ENCODE measurements at regions not wholly inside any gene's neighbourhood (a gene's known extent, or its start where the extent isn't known, plus 50 kb on each side); places are given as distances from the start of the nearest gene placed in this dataset.

GRCh38 chr1:188867614-188868013, 1610.0 kb downstream of the BRINP3 start:
- DNase-seq (ENCODE audit: low spot score) = no peak

- DNase-seq (ENCODE audit: low spot score) = no peak
Observed at GRCh38 chr1:188871164-188871563, 1606.5 kb downstream of the BRINP3 start.

- no peak for DNase-seq (ENCODE audit: low spot score)
Observed at GRCh38 chr1:188872376-188872775, 1605.3 kb downstream of the BRINP3 start.

- DNase-seq (ENCODE audit: low spot score) = no peak
Observed at GRCh38 chr1:188877668-188878067, 1600.0 kb downstream of the BRINP3 start.

- no peak for DNase-seq (ENCODE audit: low spot score)
Observed at GRCh38 chr1:188888386-188888785, 1589.3 kb downstream of the BRINP3 start.

GRCh38 chr1:188889166-188889565, 1588.5 kb downstream of the BRINP3 start:
- no peak for DNase-seq (ENCODE audit: low spot score)

GRCh38 chr1:188891958-188892357, 1585.7 kb downstream of the BRINP3 start:
- no peak for DNase-seq (ENCODE audit: low spot score)

- no peak for DNase-seq (ENCODE audit: low spot score)
Observed at GRCh38 chr1:188895611-188896010, 1582.1 kb downstream of the BRINP3 start.

- DNase-seq (ENCODE audit: low spot score) = no peak
Observed at GRCh38 chr1:188903241-188903640, 1574.4 kb downstream of the BRINP3 start.

- no peak for DNase-seq (ENCODE audit: low spot score)
Observed at GRCh38 chr1:188904201-188904600, 1573.5 kb downstream of the BRINP3 start.

- DNase-seq (ENCODE audit: low spot score) = no peak
Observed at GRCh38 chr1:188906921-188907641, 1570.6 kb downstream of the BRINP3 start.

- DNase-seq (ENCODE audit: low spot score) = no peak
Observed at GRCh38 chr1:188930382-188930781, 1547.3 kb downstream of the BRINP3 start.

GRCh38 chr1:188931506-188931905, 1546.2 kb downstream of the BRINP3 start:
- no peak for DNase-seq (ENCODE audit: low spot score)

- DNase-seq (ENCODE audit: low spot score) = no peak
Observed at GRCh38 chr1:188937965-188938551, 1539.6 kb downstream of the BRINP3 start.

GRCh38 chr1:188941986-188942385, 1535.7 kb downstream of the BRINP3 start:
- no peak for DNase-seq (ENCODE audit: low spot score)

- DNase-seq (ENCODE audit: low spot score) = no peak
Observed at GRCh38 chr1:188949701-188950100, 1528.0 kb downstream of the BRINP3 start.

- no peak for DNase-seq (ENCODE audit: low spot score)
Observed at GRCh38 chr1:188958461-188959115, 1519.1 kb downstream of the BRINP3 start.

GRCh38 chr1:188986745-188987417, 1490.8 kb downstream of the BRINP3 start:
- no peak for DNase-seq (ENCODE audit: low spot score)

- no peak for DNase-seq (ENCODE audit: low spot score)
Observed at GRCh38 chr1:188988589-188988988, 1489.1 kb downstream of the BRINP3 start.

- no peak for DNase-seq (ENCODE audit: low spot score)
Observed at GRCh38 chr1:188991221-188991930, 1486.3 kb downstream of the BRINP3 start.

- DNase-seq (ENCODE audit: low spot score) = no peak
Observed at GRCh38 chr1:189007824-189008223, 1469.8 kb downstream of the BRINP3 start.

- no peak for DNase-seq (ENCODE audit: low spot score)
Observed at GRCh38 chr1:189021577-189021976, 1456.1 kb downstream of the BRINP3 start.
